ENCODE measurements at regions not wholly inside any gene's neighbourhood (a gene's known extent, or its start where the extent isn't known, plus 50 kb on each side); places are given as distances from the start of the nearest gene placed in this dataset.

GRCh38 chr10:49463605-49464004, 67.7 kb upstream of the DRGX start:
- DNase-seq (ENCODE audit: low read depth): no peak

- DNase-seq (ENCODE audit: low read depth): no peak
Observed at GRCh38 chr10:49458869-49459268, 63.0 kb upstream of the DRGX start.

GRCh38 chr10:49457686-49458085, 61.8 kb upstream of the DRGX start:
- DNase-seq (ENCODE audit: low read depth): no peak

GRCh38 chr10:49448924-49449323, 53.0 kb upstream of the DRGX start:
- no peak for DNase-seq (ENCODE audit: low read depth)

GRCh38 chr10:49446031-49446430, 50.1 kb upstream of the DRGX start:
- peak; percentile 15 for DNase-seq (ENCODE audit: low read depth)

All from stromal cell of bone marrow (primary cell).